HepG2 (cell line): ENCODE measurements at regions not wholly inside any gene's neighbourhood (a gene's known extent, or its start where the extent isn't known, plus 50 kb on each side); places are given as distances from the start of the nearest gene placed in this dataset.

ENCODE experiments used
- CBX5 ChIP-seq: sonication (generic); formaldehyde crosslinking; IDR thresholded peaks from 2 replicates; pipeline ENCODE4 v1.4.0; 2020; ENCODE audit warnings: missing genetic modification reagents, borderline replicate concordance
- CTCF ChIP-seq: sonication (generic); formaldehyde crosslinking; IDR thresholded peaks from 2 replicates; pipeline ENCODE4 v1.5.0; 2020; ENCODE audit warnings: mild to moderate bottlenecking, missing genetic modification reagents, moderate library complexity
- LCORL ChIP-seq, 2 experiments: fragments of 450-650 bp in 1 of 2; sonication (generic) in 1 of 2; formaldehyde crosslinking in 1 of 2; IDR thresholded peaks; 2 replicates each; pipeline versions ENCODE4 v1.5.0 to v1.6.1; 2017 to 2020; ENCODE audit warnings: antibody characterized with exemption in 1 of 2, missing genetic modification reagents in 1 of 2
- MTA3 ChIP-seq: sonication (generic); formaldehyde crosslinking; IDR thresholded peaks from 2 replicates; pipeline ENCODE4 v1.4.0; 2020; ENCODE audit warnings: missing genetic modification reagents
- NR0B2 ChIP-seq: sonication (generic); formaldehyde crosslinking; IDR thresholded peaks from 2 replicates; pipeline ENCODE4 v1.4.0; 2020; ENCODE audit warnings: mild to moderate bottlenecking, missing genetic modification reagents
- POLR2A ChIP-seq, 2 experiments: IDR thresholded peaks; 2 replicates each; pipeline ENCODE4 v1.6.1; 2011; ENCODE audit warnings: low read depth in 2 of 2, low read length in 2 of 2, mild to moderate bottlenecking in 1 of 2, moderate library complexity in 1 of 2; ENCODE audit not compliant: insufficient read depth in 1 of 2
- POLR2AphosphoS5 ChIP-seq: IDR thresholded peaks from 2 replicates; pipeline ENCODE4 v1.6.1; 2012; ENCODE audit warnings: low read depth, low read length
- SMAD3 ChIP-seq: sonication (generic); formaldehyde crosslinking; IDR thresholded peaks from 2 replicates; pipeline ENCODE4 v1.4.0; 2020; ENCODE audit warnings: missing genetic modification reagents
- SRSF9 ChIP-seq: fragments of 200-400 bp; formaldehyde crosslinking; IDR thresholded peaks from 2 replicates; pipeline ENCODE4 v1.6.1; 2018; ENCODE audit warnings: borderline replicate concordance, mild to moderate bottlenecking, low read depth, low read length; ENCODE audit not compliant: insufficient read depth, poor library complexity, severe bottlenecking
- ZNF224 ChIP-seq: sonication (generic); formaldehyde crosslinking; IDR thresholded peaks from 2 replicates; pipeline ENCODE4 v1.5.0; 2020; ENCODE audit warnings: mild to moderate bottlenecking, missing genetic modification reagents
- ZNF460 ChIP-seq: sonication (generic); formaldehyde crosslinking; IDR thresholded peaks from 2 replicates; pipeline ENCODE4 v1.5.1; 2020; ENCODE audit warnings: missing genetic modification reagents, mild to moderate bottlenecking, borderline replicate concordance
- ZNF816 ChIP-seq: sonication (generic); formaldehyde crosslinking; IDR thresholded peaks from 2 replicates; pipeline ENCODE4 v1.8.0; 2022; ENCODE audit warnings: missing genetic modification reagents, mild to moderate bottlenecking, borderline replicate concordance

GRCh38 chr15:62607114-62607462 lies 435.5 kb upstream of the TPM1 start:
- TF ChIP-seq LCORL (IDR thresholded peaks at IDR 0.05) (no peak), LCORL (CRISPR knock-in tag; IDR thresholded peaks at IDR 0.05) (no peak), ZNF816 (no peak), ZNF224 (no peak), ZNF460 (CRISPR knock-in tag) (no peak), NR0B2 (CRISPR knock-in tag) (no peak), SRSF9 (no peak), CTCF (no peak), SMAD3 (CRISPR knock-in tag) (no peak), MTA3 (CRISPR knock-in tag) (no peak), POLR2AphosphoS5 (no peak), POLR2A (IDR thresholded peaks at IDR 0.05; ENCODE audit: insufficient read depth in 1 of 2, low read depth in 2 of 2, low read length in 2 of 2) (no peak), CBX5 (CRISPR knock-in tag) (no peak)
